HCT116 (cell line): ENCODE measurements at regions not wholly inside any gene's neighbourhood (a gene's known extent, or its start where the extent isn't known, plus 50 kb on each side); places are given as distances from the start of the nearest gene placed in this dataset.

Experiments used
- ATAC-seq: fragments of 200-7000 bp; cut with Tn5 transposase; 2 replicates; pipeline ENCODE4 v1.9.1; 2020; ENCODE audit warnings: mild to moderate bottlenecking, moderate library complexity
- BruUV-seq: library from RNA; stranded (reverse); fragments of 400-500 nt; replicated peaks from 2 replicates; lab custom pipeline; 2021; lab: Mats Ljungman, UMichigan
- CTCF ChIA-PET: fragments of 300-600 bp; sonication (Branson Sonifier 250); formaldehyde crosslinking; loops from one replicate; lab custom pipeline; 2021; ENCODE audit warnings: antibody characterized with exemption; lab: Charles Lee
- POLR2A ChIA-PET: fragments of 300-600, 350-600 bp; sonication (Branson Sonifier 250); formaldehyde crosslinking; loops from one replicate; lab custom pipeline; 2021; ENCODE audit warnings: antibody characterized with exemption; lab: Charles Lee
- RAD21 ChIA-PET, 2 experiments: fragments of 300-600 bp; sonication (Branson Sonifier 250); formaldehyde crosslinking; loops; one replicate each; lab custom pipeline; 2023; ENCODE audit warnings: low total read pairs in 2 of 2; ENCODE audit not compliant: uncharacterized antibody in 2 of 2, unreplicated experiment in 2 of 2, low non-redundant PET in 1 of 2; lab: Charles Lee
- DNase-seq: peaks from one replicate; pipeline ENCODE4 v3.0.0-alpha.2; 2010; ENCODE audit warnings: low read depth, low spot score
- H2AFZ ChIP-seq: fragments of 200-600 bp; shearing (Covaris generic), sonication (generic); 2 replicates; pipeline ENCODE4 v1.6.1; 2017; ENCODE audit warnings: low read depth, mixed run types, mixed read lengths, antibody characterized with exemption, low read length; ENCODE audit not compliant: poor library complexity, severe bottlenecking
- H3K27ac ChIP-seq: 2 replicates; pipeline ENCODE4 v1.5.1; 2012; ENCODE audit warnings: low read depth, low read length
- H3K27me3 ChIP-seq: fragments of 200-600 bp; sonication (generic); 2 replicates; pipeline ENCODE4 v1.6.1; 2016; ENCODE audit warnings: mixed run types, low read length, mixed read lengths; ENCODE audit not compliant: insufficient read depth
- H3K36me3 ChIP-seq, 2 experiments: fragments of 200-500 bp in 1 of 2; fragments of 200-600 bp in 1 of 2; sonication (Bioruptor generic) in 1 of 2; sonication (generic) in 1 of 2; 2 replicates each; pipeline versions ENCODE4 v1.5.1 to v1.6.1; 2014 to 2016; ENCODE audit warnings: low read length in 2 of 2, inconsistent platforms in 1 of 2, mixed read lengths in 1 of 2, mixed run types in 1 of 2; ENCODE audit not compliant: insufficient read depth in 2 of 2, control insufficient read depth in 1 of 2
- H3K4me1 ChIP-seq, 2 experiments: fragments of 200-600 bp in 1 of 2; sonication (generic) in 1 of 2; 2 replicates each; pipeline versions ENCODE4 v1.5.1 to v1.6.1; 2012 to 2017; ENCODE audit warnings: low read length in 2 of 2, inconsistent platforms in 1 of 2, mild to moderate bottlenecking in 1 of 2, mixed read lengths in 1 of 2, mixed run types in 1 of 2, moderate library complexity in 1 of 2; ENCODE audit not compliant: insufficient read depth in 2 of 2, control insufficient read depth in 1 of 2
- H3K4me2 ChIP-seq: fragments of 200-600 bp; sonication (generic); 2 replicates; pipeline ENCODE4 v1.6.1; 2017; ENCODE audit warnings: mixed run types, low read length, mixed read lengths
- H3K4me3 ChIP-seq, 2 experiments: fragments of 200-600 bp in 1 of 2; sonication (generic) in 1 of 2; replicated peaks in 1 of 2; 2 replicates each; pipeline ENCODE4 v1.5.1; 2011 to 2016; ENCODE audit warnings: low read length in 2 of 2, control low read depth in 1 of 2, low read depth in 1 of 2, mild to moderate bottlenecking in 1 of 2, mixed read lengths in 1 of 2, mixed run types in 1 of 2
- H3K79me2 ChIP-seq: fragments of 200-600 bp; sonication (generic); 2 replicates; pipeline ENCODE4 v1.6.1; 2017; ENCODE audit warnings: mild to moderate bottlenecking, mixed run types, low read length, moderate library complexity, mixed read lengths; ENCODE audit not compliant: insufficient read depth
- H3K9ac ChIP-seq: fragments of 200-600 bp; sonication (generic); 2 replicates; pipeline ENCODE4 v1.6.1; 2016; ENCODE audit warnings: low read length, mixed read lengths
- H3K9me2 ChIP-seq: fragments of 200-600 bp; sonication (generic), shearing (Covaris generic); 2 replicates; pipeline ENCODE4 v1.6.1; 2017; ENCODE audit warnings: mixed run types, mild to moderate bottlenecking, moderate library complexity; ENCODE audit not compliant: insufficient read depth
- H3K9me3 ChIP-seq, 2 experiments: fragments of 200-500 bp in 1 of 2; fragments of 200-600 bp in 1 of 2; sonication (Bioruptor generic) in 1 of 2; sonication (generic) in 1 of 2; 2 replicates each; pipeline ENCODE4 v1.6.1; 2014 to 2017; ENCODE audit warnings: low read length in 2 of 2, mixed read lengths in 2 of 2, inconsistent platforms in 1 of 2, low read depth in 1 of 2, mild to moderate bottlenecking in 1 of 2, mixed run types in 1 of 2, moderate library complexity in 1 of 2; ENCODE audit not compliant: control insufficient read depth in 1 of 2, insufficient read depth in 1 of 2
- H4K20me1 ChIP-seq: fragments of 200-600 bp; sonication (generic), shearing (Covaris generic); 2 replicates; pipeline ENCODE4 v1.6.1; 2017; ENCODE audit warnings: mixed run types, mild to moderate bottlenecking, moderate library complexity; ENCODE audit not compliant: insufficient read depth
- CBX3 ChIP-seq: IDR thresholded peaks from 2 replicates; pipeline ENCODE4 v1.6.1; 2012; ENCODE audit warnings: low read depth
- CEBPB ChIP-seq: IDR thresholded peaks from 2 replicates; pipeline ENCODE4 v1.6.1; 2012; ENCODE audit warnings: low read depth
- CTCF ChIP-seq, 3 experiments: fragments of 200-600 bp in 1 of 3; sonication (generic) in 1 of 3; IDR thresholded peaks in 2 of 3; conservative IDR thresholded peaks in 1 of 3; 2 replicates each; pipeline ENCODE4 v1.5.1; 2012 to 2017; ENCODE audit warnings: low read depth in 2 of 3, low read length in 2 of 3, antibody characterized with exemption in 1 of 3, borderline replicate concordance in 1 of 3, control low read depth in 1 of 3, mild to moderate bottlenecking in 1 of 3, mixed read lengths in 1 of 3, mixed run types in 1 of 3, moderate library complexity in 1 of 3; ENCODE audit not compliant: insufficient read depth in 1 of 3
- EGR1 ChIP-seq: IDR thresholded peaks from 2 replicates; pipeline ENCODE4 v1.6.1; 2012; ENCODE audit warnings: low read depth
- ELF1 ChIP-seq: IDR thresholded peaks from 2 replicates; pipeline ENCODE4 v1.6.1; 2012; ENCODE audit warnings: low read depth, borderline replicate concordance
- EZH2 ChIP-seq: fragments of 200-600 bp; sonication (generic); IDR thresholded peaks from 2 replicates; pipeline ENCODE4 v1.6.1; 2017; ENCODE audit warnings: antibody characterized with exemption, mixed run types
- EZH2phosphoT487 ChIP-seq: fragments of 200-600 bp; IDR thresholded peaks from 2 replicates; pipeline ENCODE4 v1.6.1; 2018; ENCODE audit warnings: antibody characterized with exemption, borderline replicate concordance
- FOSL1 ChIP-seq: IDR thresholded peaks from 2 replicates; pipeline ENCODE4 v1.6.1; 2012; ENCODE audit warnings: low read depth
- JUND ChIP-seq: IDR thresholded peaks from 2 replicates; pipeline ENCODE4 v1.6.1; 2012
- MAX ChIP-seq: IDR thresholded peaks from 2 replicates; pipeline ENCODE4 v1.6.1; 2012
- POLR2AphosphoS5 ChIP-seq: IDR thresholded peaks from 2 replicates; pipeline ENCODE4 v1.6.1; 2011; ENCODE audit warnings: mild to moderate bottlenecking, low read depth, low read length, moderate library complexity
- RAD21 ChIP-seq: IDR thresholded peaks from 2 replicates; pipeline ENCODE4 v1.6.1; 2012; ENCODE audit warnings: low read depth, mild to moderate bottlenecking
- SP1 ChIP-seq: IDR thresholded peaks from 2 replicates; pipeline ENCODE4 v1.6.1; 2012; ENCODE audit warnings: low read depth
- SRF ChIP-seq: IDR thresholded peaks from 2 replicates; pipeline ENCODE4 v1.6.1; 2012; ENCODE audit warnings: low read depth
- TCF7L2 ChIP-seq: IDR thresholded peaks from 2 replicates; pipeline ENCODE4 v1.7.0; 2011; ENCODE audit warnings: borderline replicate concordance, inconsistent platforms; ENCODE audit not compliant: insufficient read depth, insufficient read length; ENCODE audit errors: extremely low read depth
- ZFX ChIP-seq: fragments of 450-650 bp; IDR thresholded peaks from 2 replicates; pipeline ENCODE4 v1.6.1; 2017
- ZNF274 ChIP-seq: fragments of 200-500 bp; sonication (Bioruptor generic); IDR thresholded peaks from 2 replicates; pipeline ENCODE4 v1.6.1; 2014; ENCODE audit warnings: mild to moderate bottlenecking, low read depth, low read length, inconsistent platforms
- intact Hi-C: fragments of 100-400 bp; cut with micrococcal nuclease; formaldehyde crosslinking; loops from 2 replicates; pipeline ENCODE4 v1.10.0; 2022
- TF ChIP-seq, protein P1 (sequence below): IDR thresholded peaks from 2 replicates; pipeline ENCODE4 v1.6.1; 2012
- TF ChIP-seq, protein P2 (sequence below): IDR thresholded peaks from 2 replicates; pipeline ENCODE4 v1.6.1; 2012; ENCODE audit warnings: low read depth

DNA sequence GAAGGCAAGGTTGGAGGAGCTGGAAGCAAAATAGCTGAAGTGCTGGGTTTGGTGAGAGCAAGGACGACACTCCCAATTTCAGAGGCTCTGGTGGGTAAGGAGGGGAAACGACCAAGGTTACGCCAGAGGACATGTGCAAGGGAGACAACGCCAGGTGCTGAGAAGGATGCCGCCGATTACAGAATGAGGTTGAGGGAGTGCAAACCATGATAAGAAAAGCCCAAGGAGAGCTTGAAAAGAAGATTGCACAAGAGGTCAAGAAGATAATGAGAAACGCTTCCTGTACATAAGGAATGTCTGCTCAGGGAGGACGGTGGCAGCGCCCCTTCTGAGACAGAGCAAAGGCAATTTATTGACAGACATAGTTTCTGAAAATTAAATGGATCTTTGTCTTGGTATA lies 382.0 kb upstream of the PROX1 start:
- ChIA-PET POLR2A (interaction anchor here (0.6 kb wide), 1 partner anchor 1438 kb away, joined by 4 read pairs; no protein-coding TSS in a partner anchor), CTCF (no interaction called here), RAD21 (no interaction called here)
- H2AFZ ChIP-seq = no peak overlapping the region
- no peak for ATAC-seq
- H4K20me1 ChIP-seq = no peaks in the 10 kb centered on the region
- intact Hi-C loops = no loop called here
- no peak overlapping the region for H3K4me2 ChIP-seq
- BruUV-seq = no TSS peak
- H3K36me3 ChIP-seq = no peaks in the 10 kb centered on the region
- no peaks in the 10 kb centered on the region; the same call in 1 of the 2 replicates for H3K9me2 ChIP-seq
- no peaks in the 10 kb centered on the region for H3K4me1 ChIP-seq
- H3K4me3 ChIP-seq = no peak overlapping the region
- H3K27ac ChIP-seq = no peak overlapping the region
- H3K27me3 ChIP-seq = peaks cover 14% of the 10 kb centered on the region; the same call in 1 of the 2 replicates
- H3K9me3 ChIP-seq = no peaks in the 10 kb centered on the region
- TF ChIP-seq RAD21 (no peak), EGR1 (no peak), EZH2phosphoT487 (no peak), POLR2AphosphoS5 (no peak), SP1 (no peak), FOSL1 (no peak), SRF (no peak), CEBPB (no peak), ZNF274 (no peak), EZH2 (no peak), TCF7L2 (no peak), CBX3 (no peak), JUND (no peak), ELF1 (no peak), MAX (no peak), CTCF (IDR thresholded peaks at IDR 0.05 in 2 of 3, conservative IDR thresholded peaks at IDR 0.05 in 1 of 3; ENCODE audit: borderline replicate concordance in 1 of 3, insufficient read depth in 1 of 3, low read depth in 2 of 3, low read length in 2 of 3) (no peak), ZFX (no peak)
- TF ChIP-seq, protein P1, sequence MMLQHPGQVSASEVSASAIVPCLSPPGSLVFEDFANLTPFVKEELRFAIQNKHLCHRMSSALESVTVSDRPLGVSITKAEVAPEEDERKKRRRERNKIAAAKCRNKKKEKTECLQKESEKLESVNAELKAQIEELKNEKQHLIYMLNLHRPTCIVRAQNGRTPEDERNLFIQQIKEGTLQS = no peak
- TF ChIP-seq, protein P2, sequence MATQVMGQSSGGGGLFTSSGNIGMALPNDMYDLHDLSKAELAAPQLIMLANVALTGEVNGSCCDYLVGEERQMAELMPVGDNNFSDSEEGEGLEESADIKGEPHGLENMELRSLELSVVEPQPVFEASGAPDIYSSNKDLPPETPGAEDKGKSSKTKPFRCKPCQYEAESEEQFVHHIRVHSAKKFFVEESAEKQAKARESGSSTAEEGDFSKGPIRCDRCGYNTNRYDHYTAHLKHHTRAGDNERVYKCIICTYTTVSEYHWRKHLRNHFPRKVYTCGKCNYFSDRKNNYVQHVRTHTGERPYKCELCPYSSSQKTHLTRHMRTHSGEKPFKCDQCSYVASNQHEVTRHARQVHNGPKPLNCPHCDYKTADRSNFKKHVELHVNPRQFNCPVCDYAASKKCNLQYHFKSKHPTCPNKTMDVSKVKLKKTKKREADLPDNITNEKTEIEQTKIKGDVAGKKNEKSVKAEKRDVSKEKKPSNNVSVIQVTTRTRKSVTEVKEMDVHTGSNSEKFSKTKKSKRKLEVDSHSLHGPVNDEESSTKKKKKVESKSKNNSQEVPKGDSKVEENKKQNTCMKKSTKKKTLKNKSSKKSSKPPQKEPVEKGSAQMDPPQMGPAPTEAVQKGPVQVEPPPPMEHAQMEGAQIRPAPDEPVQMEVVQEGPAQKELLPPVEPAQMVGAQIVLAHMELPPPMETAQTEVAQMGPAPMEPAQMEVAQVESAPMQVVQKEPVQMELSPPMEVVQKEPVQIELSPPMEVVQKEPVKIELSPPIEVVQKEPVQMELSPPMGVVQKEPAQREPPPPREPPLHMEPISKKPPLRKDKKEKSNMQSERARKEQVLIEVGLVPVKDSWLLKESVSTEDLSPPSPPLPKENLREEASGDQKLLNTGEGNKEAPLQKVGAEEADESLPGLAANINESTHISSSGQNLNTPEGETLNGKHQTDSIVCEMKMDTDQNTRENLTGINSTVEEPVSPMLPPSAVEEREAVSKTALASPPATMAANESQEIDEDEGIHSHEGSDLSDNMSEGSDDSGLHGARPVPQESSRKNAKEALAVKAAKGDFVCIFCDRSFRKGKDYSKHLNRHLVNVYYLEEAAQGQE = no peak
- H3K79me2 ChIP-seq = no peaks in the 10 kb centered on the region
- no peak for DNase-seq
- H3K9ac ChIP-seq = no peak overlapping the region
